ENCODE measurements at regions not wholly inside any gene's neighbourhood (a gene's known extent, or its start where the extent isn't known, plus 50 kb on each side); places are given as distances from the start of the nearest gene placed in this dataset.

DNA sequence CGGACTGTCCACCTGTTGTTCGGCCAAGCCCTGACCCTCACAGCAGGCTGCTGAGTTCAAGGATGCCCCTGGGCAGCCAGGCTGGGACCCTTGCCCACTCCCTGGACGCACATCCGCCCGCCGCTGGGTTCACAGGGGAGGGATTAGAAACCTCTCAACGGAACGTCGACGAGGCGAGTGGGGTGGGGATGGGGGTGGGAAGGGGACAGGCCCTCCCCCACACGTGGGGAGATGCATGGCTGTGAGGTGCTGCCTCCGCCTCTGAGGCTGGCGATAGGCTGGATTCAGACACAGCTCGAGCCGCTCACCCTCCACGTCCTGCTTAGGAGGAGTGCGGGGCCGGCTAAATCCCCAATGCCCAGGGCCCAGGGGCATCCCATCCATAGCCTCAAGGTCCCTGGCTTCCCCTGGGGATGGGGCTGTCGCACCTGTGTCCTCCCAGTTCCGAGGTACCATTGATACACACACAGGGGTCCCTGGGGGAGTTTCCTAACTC, 90.6 kb upstream of the BHLHE23 start:
- TF ChIP-seq MYC (IDR thresholded peaks at IDR 0.05; ENCODE audit: low read depth, low read length) (no peak), POLR2AphosphoS5 (IDR thresholded peaks at IDR 0.05; ENCODE audit: insufficient read depth, low read depth, low read length) (no peak)
